Left lung (tissue), 4 donors: ENCODE measurements at regions not wholly inside any gene's neighbourhood (a gene's known extent, or its start where the extent isn't known, plus 50 kb on each side); places are given as distances from the start of the nearest gene placed in this dataset.

ENCODE experiments used
- ATAC-seq: fragments of 200-7000 bp; cut with Tn5 transposase; one replicate; pipeline ENCODE4 v1.9.1; 2020; ENCODE audit warnings: moderate library complexity
- DNase-seq, 4 donors: peaks; one replicate each; pipeline ENCODE4 v3.0.0-alpha.2; 2013 to 2020
- H3K27ac ChIP-seq, 2 donors: fragments of 200-600 bp; sonication (generic) in 1 of 2; one replicate each; pipeline versions ENCODE4 v1.5.0 to v1.8.0; 2020 to 2021
- H3K27me3 ChIP-seq, 2 donors: fragments of 200-600 bp; sonication (generic) in 1 of 2; one replicate each; pipeline versions ENCODE4 v1.5.0 to v1.8.0; 2020 to 2021
- H3K36me3 ChIP-seq, 2 donors: fragments of 200-600 bp; sonication (generic) in 1 of 2; one replicate each; pipeline versions ENCODE4 v1.5.0 to v1.8.0; 2020 to 2021
- H3K4me1 ChIP-seq, 2 donors: fragments of 200-600 bp; one replicate each; pipeline ENCODE4 v1.8.0; 2021
- H3K4me3 ChIP-seq, 2 donors: fragments of 200-600 bp; sonication (generic) in 1 of 2; one replicate each; pipeline versions ENCODE4 v1.5.0 to v1.8.0; 2020 to 2021; ENCODE audit warnings: mild to moderate bottlenecking in 1 of 2
- H3K9me3 ChIP-seq, 2 donors: fragments of 200-600 bp; sonication (generic) in 1 of 2; one replicate each; pipeline versions ENCODE4 v1.5.0 to v1.8.0; 2020 to 2021
- intact Hi-C, 2 donors: fragments of 100-400 bp; cut with DNase I; formaldehyde crosslinking; loops; one replicate each; pipeline versions ENCODE4 v1.11.2 to v1.14.2; 2022
- TF ChIP-seq, protein P1 (sequence below), 2 donors: fragments of 200-600 bp; sonication (generic) in 1 of 2; IDR thresholded peaks; one replicate each; pipeline versions ENCODE4 v1.5.0 to v1.8.0; 2021; ENCODE audit warnings: antibody characterized with exemption in 2 of 2
- donor health status: DM: no; HTN: yes; CAD: no.
- donor health status: DM: no; HTN: no; CAD: no.

DNA sequence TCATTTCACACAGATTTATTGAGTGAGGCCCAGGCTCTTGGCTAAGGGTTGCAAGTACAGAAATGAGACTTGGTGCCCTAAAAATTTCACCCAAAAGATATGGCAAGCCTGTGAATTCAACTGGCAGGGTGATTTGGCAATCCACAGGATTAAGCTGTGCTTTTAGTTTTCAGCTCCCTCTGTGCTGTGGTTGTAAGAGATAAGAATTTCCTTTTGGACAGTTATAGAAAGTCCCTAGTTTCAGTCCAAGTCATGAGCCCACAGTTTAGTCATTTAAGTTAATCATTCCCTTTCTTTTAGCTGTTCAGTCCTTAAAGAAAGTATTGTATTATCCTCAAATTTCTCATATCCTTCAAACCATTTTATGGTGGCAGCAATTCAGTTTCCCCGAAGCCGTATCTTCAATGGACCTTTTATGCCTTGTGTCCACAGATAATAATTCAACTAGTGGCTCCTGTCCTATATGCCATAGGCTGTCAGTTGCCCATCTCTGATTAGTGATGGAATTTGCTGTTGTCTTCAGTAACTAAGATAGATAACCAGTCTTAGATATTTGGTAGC, 73.4 kb upstream of the NAMPT start:
- ATAC-seq = peak; percentile 68
- TF ChIP-seq, protein P1, sequence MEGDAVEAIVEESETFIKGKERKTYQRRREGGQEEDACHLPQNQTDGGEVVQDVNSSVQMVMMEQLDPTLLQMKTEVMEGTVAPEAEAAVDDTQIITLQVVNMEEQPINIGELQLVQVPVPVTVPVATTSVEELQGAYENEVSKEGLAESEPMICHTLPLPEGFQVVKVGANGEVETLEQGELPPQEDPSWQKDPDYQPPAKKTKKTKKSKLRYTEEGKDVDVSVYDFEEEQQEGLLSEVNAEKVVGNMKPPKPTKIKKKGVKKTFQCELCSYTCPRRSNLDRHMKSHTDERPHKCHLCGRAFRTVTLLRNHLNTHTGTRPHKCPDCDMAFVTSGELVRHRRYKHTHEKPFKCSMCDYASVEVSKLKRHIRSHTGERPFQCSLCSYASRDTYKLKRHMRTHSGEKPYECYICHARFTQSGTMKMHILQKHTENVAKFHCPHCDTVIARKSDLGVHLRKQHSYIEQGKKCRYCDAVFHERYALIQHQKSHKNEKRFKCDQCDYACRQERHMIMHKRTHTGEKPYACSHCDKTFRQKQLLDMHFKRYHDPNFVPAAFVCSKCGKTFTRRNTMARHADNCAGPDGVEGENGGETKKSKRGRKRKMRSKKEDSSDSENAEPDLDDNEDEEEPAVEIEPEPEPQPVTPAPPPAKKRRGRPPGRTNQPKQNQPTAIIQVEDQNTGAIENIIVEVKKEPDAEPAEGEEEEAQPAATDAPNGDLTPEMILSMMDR (IDR thresholded peaks at IDR 0.05) = no peak
- intact Hi-C loops = no loop called here
- no peaks in the 10 kb centered on the region for H3K9me3 ChIP-seq
- no peak overlapping the region for H3K4me3 ChIP-seq
- H3K27ac ChIP-seq = peak overlapping the region in 1 of 2 donors; percentile 55
- no peaks in the 10 kb centered on the region for H3K27me3 ChIP-seq
- no peaks in the 10 kb centered on the region for H3K36me3 ChIP-seq
- no peak for DNase-seq
- H3K4me1 ChIP-seq = peaks cover 0 to 20% of the 10 kb centered on the region in 2 donors

DNA sequence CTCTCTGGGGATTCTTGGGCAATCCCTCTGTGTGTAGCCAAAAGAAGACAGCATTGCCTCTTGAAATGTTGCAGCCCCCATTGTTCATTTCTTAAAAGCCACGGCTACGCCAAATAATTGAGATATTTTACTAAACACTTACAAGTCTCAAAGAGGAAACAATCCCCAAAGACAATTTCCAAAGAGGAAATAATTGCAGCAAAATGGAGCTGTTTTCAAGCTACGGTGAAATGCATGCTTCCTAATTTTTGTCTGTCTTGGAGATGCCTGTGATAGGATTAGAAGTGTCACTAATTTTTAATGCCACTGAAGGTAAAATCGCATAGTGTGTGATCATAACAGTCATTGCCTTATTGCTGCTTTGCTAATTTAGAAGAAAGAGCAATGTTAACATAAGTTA, 72.9 kb upstream of the NAMPT start:
- no peaks in the 10 kb centered on the region for H3K9me3 ChIP-seq
- H3K36me3 ChIP-seq = no peaks in the 10 kb centered on the region
- TF ChIP-seq, protein P1 (IDR thresholded peaks at IDR 0.05) = no peak
- DNase-seq (no peak), ATAC-seq (no peak)
- no peak overlapping the region for H3K4me3 ChIP-seq
- H3K27me3 ChIP-seq = no peaks in the 10 kb centered on the region
- intact Hi-C loops = no loop called here
- peak overlapping the region in 1 of 2 donors; percentile 55 for H3K27ac ChIP-seq
- peaks cover 0 to 20% of the 10 kb centered on the region in 2 donors for H3K4me1 ChIP-seq

DNA sequence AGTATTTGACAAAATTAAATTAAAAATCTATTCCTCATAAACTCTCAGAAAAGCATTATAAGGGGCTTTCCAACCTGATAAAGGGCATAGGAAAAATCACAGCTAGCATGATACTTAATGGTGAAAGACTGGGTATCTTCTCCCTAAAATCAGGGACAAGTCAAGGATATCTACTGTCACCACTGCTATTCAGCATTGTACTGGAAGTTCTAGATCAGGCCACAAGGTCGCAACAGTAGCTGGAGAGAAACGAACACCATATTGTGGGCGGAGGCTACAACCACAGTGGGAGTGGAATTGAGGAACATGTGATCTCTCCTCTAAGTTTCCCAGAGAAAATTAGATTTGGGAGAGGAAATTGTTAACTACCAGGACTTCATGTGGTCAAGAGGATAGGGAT, 70.0 kb upstream of the NAMPT start:
- intact Hi-C loops = no loop called here
- DNase-seq (no peak), ATAC-seq (no peak)
- Histone ChIP-seq H3K4me3 (no peak overlapping the region), H3K4me1 (peaks cover 0 to 20% of the 10 kb centered on the region in 2 donors), H3K27ac (no peak overlapping the region), H3K27me3 (no peaks in the 10 kb centered on the region), H3K9me3 (peaks cover 0 to 4% of the 10 kb centered on the region in 2 donors), H3K36me3 (no peaks in the 10 kb centered on the region)
- TF ChIP-seq, protein P1 (IDR thresholded peaks at IDR 0.05) = no peak

- DNase-seq = no peak
- TF ChIP-seq, protein P1 (IDR thresholded peaks at IDR 0.05) = no peak
- peaks cover 0 to 12% of the 10 kb centered on the region in 2 donors for H3K9me3 ChIP-seq
- intact Hi-C loops = no loop called here
- no peaks in the 10 kb centered on the region for H3K36me3 ChIP-seq
- no peak overlapping the region for H3K27ac ChIP-seq
- no peaks in the 10 kb centered on the region for H3K27me3 ChIP-seq
- H3K4me1 ChIP-seq = peaks cover 0 to 20% of the 10 kb centered on the region in 2 donors
- H3K4me3 ChIP-seq = no peak overlapping the region
- ATAC-seq = no peak
These were observed 69.2 kb upstream of the NAMPT start for GRCh38 chr7:106353944-106354343.

DNA sequence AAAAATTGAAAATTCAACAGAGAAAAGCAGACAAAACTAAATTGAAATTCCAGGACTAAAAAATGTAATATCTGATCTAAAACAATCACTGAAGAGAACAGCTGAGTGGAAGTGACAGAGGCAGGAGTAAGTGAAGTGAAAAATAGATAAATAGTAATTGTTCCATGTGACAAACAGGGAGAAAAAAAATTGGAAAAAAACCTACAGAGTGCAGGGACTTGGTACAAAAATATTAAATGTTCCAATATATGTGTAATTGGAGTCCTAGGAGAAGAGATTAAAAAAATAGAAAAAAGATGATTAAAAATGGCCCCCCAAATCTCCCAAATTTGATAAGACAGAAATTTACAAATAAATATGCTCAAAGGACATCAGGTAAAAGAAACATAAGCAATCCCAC, 63.4 kb upstream of the NAMPT start:
- Histone ChIP-seq H3K4me1 (peaks cover 0 to 40% of the 10 kb centered on the region in 2 donors), H3K4me3 (no peak overlapping the region), H3K36me3 (no peaks in the 10 kb centered on the region), H3K27ac (peak overlapping the region in 1 of 2 donors; percentile 96), H3K27me3 (no peaks in the 10 kb centered on the region), H3K9me3 (peaks cover 0 to 14% of the 10 kb centered on the region in 2 donors)
- TF ChIP-seq, protein P1 (IDR thresholded peaks at IDR 0.05) = no peak
- ATAC-seq (no peak), DNase-seq (no peak)
- intact Hi-C loops = no loop called here
